ENCODE measurements at regions not wholly inside any gene's neighbourhood (a gene's known extent, or its start where the extent isn't known, plus 50 kb on each side); places are given as distances from the start of the nearest gene placed in this dataset.

DNA sequence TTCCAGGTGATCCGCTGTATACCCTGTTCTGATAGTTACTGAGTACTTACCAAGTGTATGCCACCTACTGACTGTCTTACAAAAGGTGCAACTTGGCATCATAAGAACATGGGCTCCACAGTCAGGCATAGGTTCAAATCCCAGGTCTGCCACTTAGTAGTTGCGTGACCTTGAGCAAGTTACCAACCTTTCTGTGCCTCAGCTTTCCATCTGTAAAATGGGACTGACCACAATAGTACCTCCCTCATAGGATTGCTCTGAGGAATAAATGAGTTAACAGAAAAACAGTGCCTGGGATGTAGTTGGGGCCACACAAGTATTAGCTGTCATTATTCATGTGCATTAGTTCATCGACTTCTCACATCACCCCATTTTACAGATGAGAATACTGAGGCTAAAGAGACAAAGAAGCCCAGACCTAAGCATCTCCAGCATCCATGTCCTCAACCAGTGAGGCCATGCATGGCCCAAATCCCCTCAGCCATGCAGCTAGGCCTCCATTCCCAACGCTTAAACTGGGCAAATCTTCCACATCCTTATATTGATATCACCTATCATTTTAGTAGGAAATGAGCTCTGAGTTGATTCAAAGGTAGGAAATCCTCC, 51.3 kb upstream of the UBE2L5 start:
- FAIRE-seq (no peak), ATAC-seq (no peak), DNase-seq (ENCODE audit: extremely low read depth in 1 of 4, low spot score in 3 of 4) (no peak)
- H3K4me2 ChIP-seq (ENCODE audit: insufficient read depth, low read length): no peak overlapping the region
- ChIA-PET POLR2A (no interaction called here), CTCF (ENCODE audit: low intra/inter-chr PET ratio) (no interaction called here)
- H3K27me3 ChIP-seq (ENCODE audit: control insufficient read depth in 2 of 2, insufficient read depth in 2 of 2, low read length in 2 of 2): no peaks in the 10 kb centered on the region; a peak in 1 of 5 replicates
- in situ Hi-C loops (cut with MboI) (no loop called here), intact Hi-C loops (cut with micrococcal nuclease) (no loop called here)
- BruUV-seq (replicated peaks): no TSS peak
- no peak overlapping the region for H3K9ac ChIP-seq (ENCODE audit: insufficient read depth in 1 of 2, low read depth in 2 of 2, low read length in 2 of 2)
- no peaks in the 10 kb centered on the region for H4K20me1 ChIP-seq (replicated peaks; ENCODE audit: control insufficient read depth, insufficient read depth, low read length)
- no peaks in the 10 kb centered on the region for H3K9me1 ChIP-seq (ENCODE audit: control insufficient read depth, insufficient read depth, low read length)
- no peak overlapping the region for H3K27ac ChIP-seq (ENCODE audit: extremely low read depth, low read depth, low read length)
- H3K9me3 ChIP-seq (replicated peaks; ENCODE audit: control insufficient read depth, insufficient read depth, low read depth, low read length): no peaks in the 10 kb centered on the region
- H3K36me3 ChIP-seq (ENCODE audit: control insufficient read depth, insufficient read depth, low read length): no peaks in the 10 kb centered on the region
- H3K4me3 ChIP-seq: no peak overlapping the region
- no peaks in the 10 kb centered on the region for H3K79me2 ChIP-seq (ENCODE audit: control insufficient read depth, insufficient read depth, low read length)
- H3K4me1 ChIP-seq (replicated peaks in 1 of 2; ENCODE audit: control insufficient read depth in 2 of 2, insufficient read depth in 2 of 2, low read length in 2 of 2): peaks cover 0 to 10% of the 10 kb centered on the region in 2 experiments; a peak in 2 of 5 replicates
- H2AFZ ChIP-seq (ENCODE audit: low read depth, low read length): no peak overlapping the region
- 39% methylated on average over 4 of the region's 4 CpGs for WGBS (ENCODE audit: insufficient coverage, low coverage, missing lambda C conversion rate)
- TF ChIP-seq TEAD2 (tag; IDR thresholded peaks at IDR 0.05) (no peak), PRPF4 (IDR thresholded peaks at IDR 0.05; ENCODE audit: insufficient read depth, low read depth, low read length, poor library complexity, severe bottlenecking) (no peak), SMARCA5 (IDR thresholded peaks at IDR 0.05) (0 out of 2 replicates have a peak, but pooled peaks have one; percentile 35), NUFIP1 (IDR thresholded peaks at IDR 0.05; ENCODE audit: partially characterized antibody) (no peak), NR4A1 (CRISPR knock-in tag; IDR thresholded peaks at IDR 0.05) (no peak), NR4A1 (tag; IDR thresholded peaks at IDR 0.05) (no peak), ADNP (tag; IDR thresholded peaks at IDR 0.05) (peak; percentile 82), RCOR1 (IDR thresholded peaks at IDR 0.05; ENCODE audit: borderline replicate concordance in 1 of 2, low read depth in 2 of 2, low read length in 2 of 2) (0 out of 4 replicates have a peak, but pooled peaks of 1 of the 2 experiments have one; percentile 27), GTF2F1 (IDR thresholded peaks at IDR 0.05; ENCODE audit: low read depth, low read length) (no peak), ARID4B (CRISPR knock-in tag; IDR thresholded peaks at IDR 0.05) (no peak), KDM1A (IDR thresholded peaks at IDR 0.05) (peak; percentile 49; a peak in 2 of 4 replicates), RBM25 (IDR thresholded peaks at IDR 0.05; ENCODE audit: low read depth, low read length, severe bottlenecking) (peak; percentile 89), SMC3 (conservative IDR thresholded peaks at IDR 0.05; ENCODE audit: insufficient read depth, low read depth, low read length) (no peak), MCM2 (IDR thresholded peaks at IDR 0.05; ENCODE audit: low read depth) (no peak), RB1 (IDR thresholded peaks at IDR 0.05; ENCODE audit: low read depth) (no peak), GTF2E2 (tag; IDR thresholded peaks at IDR 0.05) (no peak), ZNF695 (CRISPR knock-in tag; IDR thresholded peaks at IDR 0.05) (no peak), THAP7 (CRISPR knock-in tag; IDR thresholded peaks at IDR 0.05) (no peak)
- TF ChIP-seq, protein P1, sequence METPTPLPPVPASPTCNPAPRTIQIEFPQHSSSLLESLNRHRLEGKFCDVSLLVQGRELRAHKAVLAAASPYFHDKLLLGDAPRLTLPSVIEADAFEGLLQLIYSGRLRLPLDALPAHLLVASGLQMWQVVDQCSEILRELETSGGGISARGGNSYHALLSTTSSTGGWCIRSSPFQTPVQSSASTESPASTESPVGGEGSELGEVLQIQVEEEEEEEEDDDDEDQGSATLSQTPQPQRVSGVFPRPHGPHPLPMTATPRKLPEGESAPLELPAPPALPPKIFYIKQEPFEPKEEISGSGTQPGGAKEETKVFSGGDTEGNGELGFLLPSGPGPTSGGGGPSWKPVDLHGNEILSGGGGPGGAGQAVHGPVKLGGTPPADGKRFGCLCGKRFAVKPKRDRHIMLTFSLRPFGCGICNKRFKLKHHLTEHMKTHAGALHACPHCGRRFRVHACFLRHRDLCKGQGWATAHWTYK (CRISPR knock-in tag; IDR thresholded peaks at IDR 0.05): no peak
